ENCODE measurements at regions not wholly inside any gene's neighbourhood (a gene's known extent, or its start where the extent isn't known, plus 50 kb on each side); places are given as distances from the start of the nearest gene placed in this dataset.
A peak's percentile ranks its signal among the peaks of the same experiment; 100 is the strongest.

GRCh38 chr3:144645300-144645699, 673.7 kb downstream of the DIPK2A start:
- intact Hi-C loops (cut with DNase I): no loop called here
- Histone ChIP-seq H3K27ac (no peak overlapping the region), H3K27me3 (no peaks in the 10 kb centered on the region), H3K9me3 (no peaks in the 10 kb centered on the region), H3K4me3 (no peak overlapping the region), H3K36me3 (no peaks in the 10 kb centered on the region), H3K4me1 (no peaks in the 10 kb centered on the region)
- DNase-seq (no peak), ATAC-seq (no peak)
- no peak for TF ChIP-seq CTCF (IDR thresholded peaks at IDR 0.05)

- DNase-seq: no peak
- H3K4me3 ChIP-seq: no peak overlapping the region
- no peaks in the 10 kb centered on the region for H3K27me3 ChIP-seq
- H3K9me3 ChIP-seq: no peaks in the 10 kb centered on the region
- H3K36me3 ChIP-seq: no peaks in the 10 kb centered on the region
- no peak overlapping the region for H3K27ac ChIP-seq
- intact Hi-C loops (cut with DNase I): no loop called here
- no peak for TF ChIP-seq CTCF (IDR thresholded peaks at IDR 0.05)
- no peaks in the 10 kb centered on the region for H3K4me1 ChIP-seq
- ATAC-seq: no peak
Measured at GRCh38 chr3:144650380-144650779, 678.8 kb downstream of the DIPK2A start.

- Histone ChIP-seq H3K4me1 (no peaks in the 10 kb centered on the region), H3K27me3 (no peaks in the 10 kb centered on the region), H3K9me3 (no peaks in the 10 kb centered on the region), H3K36me3 (no peaks in the 10 kb centered on the region), H3K4me3 (no peak overlapping the region), H3K27ac (no peak overlapping the region)
- DNase-seq (peak in 2 of 4 donors; percentile 56 to 64), ATAC-seq (peak; percentile 66)
- intact Hi-C loops (cut with DNase I): no loop called here
- no peak for TF ChIP-seq CTCF (IDR thresholded peaks at IDR 0.05)
Measured at GRCh38 chr3:144652573-144652972, 681.0 kb downstream of the DIPK2A start.

GRCh38 chr3:144655423-144655822, 683.8 kb downstream of the DIPK2A start:
- Histone ChIP-seq H3K27me3 (no peaks in the 10 kb centered on the region), H3K27ac (no peak overlapping the region), H3K4me3 (no peak overlapping the region), H3K36me3 (no peaks in the 10 kb centered on the region), H3K4me1 (no peaks in the 10 kb centered on the region), H3K9me3 (no peaks in the 10 kb centered on the region)
- intact Hi-C loops (cut with DNase I): no loop called here
- DNase-seq (no peak), ATAC-seq (no peak)
- no peak for TF ChIP-seq CTCF (IDR thresholded peaks at IDR 0.05)

- TF ChIP-seq CTCF (IDR thresholded peaks at IDR 0.05): no peak
- Histone ChIP-seq H3K27ac (no peak overlapping the region), H3K4me1 (no peaks in the 10 kb centered on the region), H3K9me3 (peaks cover 0 to 10% of the 10 kb centered on the region in 2 donors), H3K4me3 (no peak overlapping the region), H3K36me3 (no peaks in the 10 kb centered on the region), H3K27me3 (no peaks in the 10 kb centered on the region)
- DNase-seq (no peak), ATAC-seq (peak; percentile 43)
- intact Hi-C loops (cut with DNase I): no loop called here
Measured at GRCh38 chr3:144660186-144660585, 688.6 kb downstream of the DIPK2A start.

All from left lung (tissue), 4 donors.